Mucosa of gallbladder (tissue), 1 donor: ENCODE measurements at regions not wholly inside any gene's neighbourhood (a gene's known extent, or its start where the extent isn't known, plus 50 kb on each side); places are given as distances from the start of the nearest gene placed in this dataset.
"Not testable (repeated sequence)": the region's sequence is repeated elsewhere in the genome, so short reads cannot be mapped to it uniquely, and the experiment has no call there.

Experiments used
- DNase-seq: peaks from one replicate; pipeline ENCODE4 v3.0.0-alpha.2; 2020; ENCODE audit warnings: low spot score
- donor health status: DM: no; HTN: no; CAD: no.

GRCh38 chrX:95974096-95974470 is 710.6 kb upstream of the DIAPH2 start:
- DNase-seq: no peak

GRCh38 chrX:95974890-95975289 is 709.8 kb upstream of the DIAPH2 start:
- no peak for DNase-seq

- no peak for DNase-seq
Observed at GRCh38 chrX:95995583-95995982, 689.1 kb upstream of the DIAPH2 start.

GRCh38 chrX:95996294-95996693 is 688.3 kb upstream of the DIAPH2 start:
- no peak for DNase-seq

- no peak for DNase-seq
Observed at GRCh38 chrX:96002431-96002830, 682.2 kb upstream of the DIAPH2 start.

GRCh38 chrX:96004386-96004785 is 680.3 kb upstream of the DIAPH2 start:
- no peak for DNase-seq

GRCh38 chrX:96006281-96006680 is 678.4 kb upstream of the DIAPH2 start:
- DNase-seq: no peak

GRCh38 chrX:96027407-96027806 is 657.2 kb upstream of the DIAPH2 start:
- no peak for DNase-seq

- no peak for DNase-seq
Observed at GRCh38 chrX:96052078-96052477, 632.6 kb upstream of the DIAPH2 start.

GRCh38 chrX:96081891-96082290 is 602.8 kb upstream of the DIAPH2 start:
- no peak for DNase-seq

- DNase-seq: no peak
Observed at GRCh38 chrX:96094616-96095015, 590.0 kb upstream of the DIAPH2 start.

GRCh38 chrX:96098471-96098870 is 586.2 kb upstream of the DIAPH2 start:
- no peak for DNase-seq

GRCh38 chrX:96102997-96103396 is 581.6 kb upstream of the DIAPH2 start:
- no peak for DNase-seq

- DNase-seq: no peak
Observed at GRCh38 chrX:96112689-96113088, 572.0 kb upstream of the DIAPH2 start.

GRCh38 chrX:96126182-96126581 is 558.5 kb upstream of the DIAPH2 start:
- DNase-seq: no peak

GRCh38 chrX:96128058-96128457 is 556.6 kb upstream of the DIAPH2 start:
- DNase-seq: not testable (repeated sequence)

GRCh38 chrX:96140796-96141195 is 543.8 kb upstream of the DIAPH2 start:
- DNase-seq: no peak

- no peak for DNase-seq
Observed at GRCh38 chrX:96147681-96148080, 537.0 kb upstream of the DIAPH2 start.

- no peak for DNase-seq
Observed at GRCh38 chrX:96170626-96171025, 514.0 kb upstream of the DIAPH2 start.

GRCh38 chrX:96176921-96177320 is 507.7 kb upstream of the DIAPH2 start:
- no peak for DNase-seq

GRCh38 chrX:96181605-96182004 is 503.0 kb upstream of the DIAPH2 start:
- no peak for DNase-seq

GRCh38 chrX:96182366-96182765 is 502.3 kb upstream of the DIAPH2 start:
- DNase-seq: no peak

GRCh38 chrX:96183391-96183790 is 501.3 kb upstream of the DIAPH2 start:
- DNase-seq: no peak

- DNase-seq: no peak
Observed at GRCh38 chrX:96183843-96184242, 500.8 kb upstream of the DIAPH2 start.

- DNase-seq: peak; percentile 16
Observed at GRCh38 chrX:96204928-96205327, 479.7 kb upstream of the DIAPH2 start.
